ENCODE measurements at regions not wholly inside any gene's neighbourhood (a gene's known extent, or its start where the extent isn't known, plus 50 kb on each side); places are given as distances from the start of the nearest gene placed in this dataset.

GRCh38 chr10:9547936-9548904 lies 1469.5 kb upstream of the CELF2 start:
- TF ChIP-seq, protein P1, sequence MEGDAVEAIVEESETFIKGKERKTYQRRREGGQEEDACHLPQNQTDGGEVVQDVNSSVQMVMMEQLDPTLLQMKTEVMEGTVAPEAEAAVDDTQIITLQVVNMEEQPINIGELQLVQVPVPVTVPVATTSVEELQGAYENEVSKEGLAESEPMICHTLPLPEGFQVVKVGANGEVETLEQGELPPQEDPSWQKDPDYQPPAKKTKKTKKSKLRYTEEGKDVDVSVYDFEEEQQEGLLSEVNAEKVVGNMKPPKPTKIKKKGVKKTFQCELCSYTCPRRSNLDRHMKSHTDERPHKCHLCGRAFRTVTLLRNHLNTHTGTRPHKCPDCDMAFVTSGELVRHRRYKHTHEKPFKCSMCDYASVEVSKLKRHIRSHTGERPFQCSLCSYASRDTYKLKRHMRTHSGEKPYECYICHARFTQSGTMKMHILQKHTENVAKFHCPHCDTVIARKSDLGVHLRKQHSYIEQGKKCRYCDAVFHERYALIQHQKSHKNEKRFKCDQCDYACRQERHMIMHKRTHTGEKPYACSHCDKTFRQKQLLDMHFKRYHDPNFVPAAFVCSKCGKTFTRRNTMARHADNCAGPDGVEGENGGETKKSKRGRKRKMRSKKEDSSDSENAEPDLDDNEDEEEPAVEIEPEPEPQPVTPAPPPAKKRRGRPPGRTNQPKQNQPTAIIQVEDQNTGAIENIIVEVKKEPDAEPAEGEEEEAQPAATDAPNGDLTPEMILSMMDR (IDR thresholded peaks at IDR 0.05): no peak
- TF ChIP-seq EZH2phosphoT487 (IDR thresholded peaks at IDR 0.05): no peak
- no peak for TF ChIP-seq EZH2 (IDR thresholded peaks at IDR 0.05)

Measured in neural progenitor cell (in vitro differentiated cells).